Motor neuron (in vitro differentiated cells): ENCODE measurements at regions not wholly inside any gene's neighbourhood (a gene's known extent, or its start where the extent isn't known, plus 50 kb on each side); places are given as distances from the start of the nearest gene placed in this dataset.
A peak's percentile ranks its signal among the peaks of the same experiment; 100 is the strongest.

ENCODE experiments used
- ATAC-seq, 8 experiments: fragments of 200-7000 bp; cut with Tn5 transposase; replicated peaks in 6 of 8; 2 replicates each; pipeline ENCODE4 v1.8.0; 2021; ENCODE audit warnings: mild to moderate bottlenecking in 8 of 8, moderate library complexity in 8 of 8
- H3K27ac ChIP-seq, 2 donors: fragments of 250-450 bp; sonication (Bioruptor Pico); 2 replicates each; pipeline ENCODE4 v1.9.0; 2021; ENCODE audit warnings: antibody characterized with exemption in 2 of 2, mild to moderate bottlenecking in 2 of 2, moderate library complexity in 1 of 2
- H3K4me1 ChIP-seq, 2 donors: fragments of 250-450 bp; sonication (Bioruptor Pico); replicated peaks in 1 of 2; 2 replicates each; pipeline ENCODE4 v1.6.1; 2021; ENCODE audit warnings: antibody characterized with exemption in 2 of 2, mild to moderate bottlenecking in 2 of 2, moderate library complexity in 1 of 2
- H3K4me3 ChIP-seq, 5 donors: fragments of 250-450 bp; sonication (Bioruptor Pico); 2 replicates each; pipeline ENCODE4 v1.9.0; 2021; ENCODE audit warnings: antibody characterized with exemption in 5 of 5, mild to moderate bottlenecking in 5 of 5, moderate library complexity in 4 of 5
- WGBS, 10 experiments: fragments of 450-650 bp; shearing (Covaris generic); methylation state at CpG; one replicate each; pipeline ENCODE4 v1.0.0; 2022; 5-methylcytosine and 5-hydroxymethylcytosine counted together
- in situ Hi-C, 9 experiments: fragments of 400-800 bp; cut with MboI; loops; one replicate each; pipeline ENCODE4 v1.15.0; 2021; ENCODE audit warnings: low sequenced_read_pairs in 9 of 9, low pct_unique_long_range_greater_than_20kb in 2 of 9; ENCODE audit not compliant: unreplicated experiment in 9 of 9

DNA sequence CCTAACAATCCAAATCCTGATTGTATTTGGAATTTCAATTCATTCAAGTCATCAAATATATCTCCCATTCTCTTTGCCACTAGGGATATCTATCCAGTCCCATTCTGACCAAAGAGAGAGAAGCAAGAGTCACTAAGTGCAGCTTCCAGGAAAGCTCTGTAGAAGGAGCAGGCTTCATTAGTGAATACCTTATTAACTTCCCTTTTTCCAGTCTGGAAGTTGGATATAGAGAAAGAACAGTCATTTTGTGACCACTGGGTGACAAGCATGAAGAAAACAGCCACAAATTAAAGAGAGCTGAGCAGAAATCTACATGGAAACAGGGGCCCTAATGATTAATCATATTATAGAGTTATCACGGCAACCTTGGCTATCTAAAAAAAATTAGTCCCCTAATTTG, 190.7 kb upstream of the ADO start:
- Histone ChIP-seq H3K4me1 (peaks cover 3 to 4% of the 10 kb centered on the region in 2 donors), H3K27ac (no peak overlapping the region), H3K4me3 (no peak overlapping the region)
- 67 to 100% (median 100%) methylated on average over 1 of the region's 1 CpG; no CpG with 5 or more reads in 4 of the 10 experiments for WGBS, 10 experiments
- ATAC-seq, result no peak
- in situ Hi-C loops, result loop anchor here in 4 of 9 experiments (25.0 kb wide), 2 partner anchors 198 to 473 kb away; partner anchors contain the start of genes ADO (in 3 of the 4) and EGR2 (in 3 of the 4)

DNA sequence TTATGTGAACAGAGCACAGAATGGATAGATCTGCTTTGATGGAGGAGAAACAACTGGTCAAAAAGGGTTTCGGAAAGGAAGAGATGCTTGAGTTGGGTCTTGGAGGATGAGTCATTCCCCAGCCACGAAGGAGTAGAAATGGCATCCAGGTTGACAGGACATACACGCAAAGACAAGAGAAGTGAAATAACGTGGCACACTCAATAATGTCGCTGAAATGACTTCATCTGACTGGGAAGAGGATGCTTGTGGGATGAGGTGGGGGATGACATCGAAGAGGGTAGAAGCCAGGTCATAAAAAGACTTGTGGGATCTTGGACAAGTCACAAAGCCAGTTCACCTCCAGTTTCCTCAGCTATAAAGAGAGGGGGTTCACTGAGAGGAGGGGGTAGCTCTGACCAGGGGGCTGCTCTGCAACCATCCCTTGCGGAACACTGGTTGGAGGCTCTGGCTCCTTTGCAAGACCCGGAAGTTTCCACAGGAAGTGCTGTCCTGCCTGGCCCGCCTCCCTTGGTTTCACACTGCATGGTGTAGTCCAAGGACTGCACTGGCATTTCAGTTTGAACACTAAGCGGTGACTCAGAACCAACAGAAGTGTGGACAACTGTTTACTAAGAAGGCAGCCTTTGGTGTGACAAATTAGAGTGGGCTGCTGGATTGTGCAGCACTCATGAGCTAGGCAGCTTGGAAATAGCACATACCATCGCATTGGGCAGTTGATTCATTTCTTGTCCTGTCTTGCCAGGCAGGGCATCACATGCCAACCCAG, 189.9 kb upstream of the ADO start:
- Histone ChIP-seq H3K27ac (no peak overlapping the region), H3K4me3 (no peak overlapping the region), H3K4me1 (peaks cover 6 to 7% of the 10 kb centered on the region in 2 donors)
- ATAC-seq, result peak in 3 of 8 experiments; percentile 42 to 84 (median 43)
- in situ Hi-C loops, result loop anchor here in 4 of 9 experiments (25.0 kb wide), 2 partner anchors 198 to 473 kb away; partner anchors contain the start of genes ADO (in 3 of the 4) and EGR2 (in 3 of the 4)
- 20 to 100% (median 83%) methylated on average over 1 to 8 of the region's 11 CpGs; no CpG with 5 or more reads in 1 of the 10 experiments for WGBS, 10 experiments

DNA sequence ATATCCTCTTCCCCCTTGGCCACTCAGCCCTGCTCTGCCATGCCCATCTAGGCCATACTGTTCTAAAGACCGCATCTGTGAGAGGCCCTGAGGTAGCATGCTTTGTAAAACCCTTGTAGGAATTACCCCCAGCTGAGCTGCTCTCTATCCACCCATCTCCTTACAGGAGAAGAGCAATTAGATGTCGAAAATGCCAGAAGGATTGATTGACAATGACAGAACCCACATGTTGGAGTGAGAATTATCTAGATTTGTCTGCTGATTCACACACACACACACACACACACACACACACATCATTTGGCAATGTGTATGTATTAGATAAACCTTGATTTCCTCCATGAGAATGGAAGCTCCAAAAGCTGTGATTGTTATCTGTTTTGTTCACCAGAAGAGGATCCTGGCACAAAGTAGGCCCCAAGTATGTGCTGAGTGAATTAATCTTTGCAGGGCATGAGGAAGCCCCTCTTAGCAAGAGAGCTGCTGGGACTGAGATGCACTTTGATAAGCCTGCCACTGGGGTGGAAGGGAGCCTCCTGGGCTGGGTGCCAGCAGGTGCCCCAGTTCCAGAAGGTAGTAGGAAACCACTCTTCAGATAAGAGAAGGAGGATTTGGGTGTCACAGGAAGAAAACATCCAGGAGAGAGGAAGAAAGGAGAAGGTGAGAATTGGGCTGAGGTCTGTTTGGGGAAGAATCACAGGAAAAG, 187.5 kb upstream of the ADO start:
- 50 to 100% (median 63%) methylated on average over 1 of the region's 2 CpGs; no CpG with 5 or more reads in 4 of the 10 experiments for WGBS, 10 experiments
- no peak overlapping the region for H3K27ac ChIP-seq
- no peak overlapping the region for H3K4me3 ChIP-seq
- ATAC-seq, result no peak
- in situ Hi-C loops, result loop anchor here in 4 of 9 experiments (25.0 kb wide), 2 partner anchors 195 to 470 kb away; partner anchors contain the start of genes ADO (in 3 of the 4) and EGR2 (in 3 of the 4)
- peaks cover 6 to 7% of the 10 kb centered on the region in 2 donors for H3K4me1 ChIP-seq

DNA sequence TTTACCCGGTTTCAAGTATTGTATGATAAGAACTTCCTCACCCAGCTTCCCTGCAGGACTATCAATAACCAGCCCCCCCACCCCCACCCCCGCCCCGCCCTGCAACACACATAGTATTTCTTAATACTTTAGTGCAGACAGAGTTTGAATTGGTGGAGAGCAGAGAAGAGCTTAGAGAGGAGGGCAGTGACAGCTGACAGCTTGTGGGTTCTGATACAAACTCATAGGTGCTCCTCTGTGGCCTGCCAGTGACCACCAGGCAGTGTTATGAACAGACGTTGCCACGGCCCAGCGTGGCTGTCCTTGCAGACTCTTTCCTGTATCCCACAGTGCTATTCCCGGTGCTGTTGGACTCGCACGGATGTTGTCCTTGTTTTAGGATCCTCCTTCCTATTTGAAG, 186.9 kb upstream of the ADO start:
- in situ Hi-C loops, result loop anchor here in 4 of 9 experiments (25.0 kb wide), 2 partner anchors 195 to 470 kb away; partner anchors contain the start of genes ADO (in 3 of the 4) and EGR2 (in 3 of the 4)
- ATAC-seq, result no peak
- Histone ChIP-seq H3K4me3 (no peak overlapping the region), H3K27ac (no peak overlapping the region), H3K4me1 (peaks cover 6 to 7% of the 10 kb centered on the region in 2 donors)
- 72 to 100% (median 90%) methylated on average over 1 to 6 of the region's 9 CpGs; no CpG with 5 or more reads in 4 of the 10 experiments for WGBS, 10 experiments

DNA sequence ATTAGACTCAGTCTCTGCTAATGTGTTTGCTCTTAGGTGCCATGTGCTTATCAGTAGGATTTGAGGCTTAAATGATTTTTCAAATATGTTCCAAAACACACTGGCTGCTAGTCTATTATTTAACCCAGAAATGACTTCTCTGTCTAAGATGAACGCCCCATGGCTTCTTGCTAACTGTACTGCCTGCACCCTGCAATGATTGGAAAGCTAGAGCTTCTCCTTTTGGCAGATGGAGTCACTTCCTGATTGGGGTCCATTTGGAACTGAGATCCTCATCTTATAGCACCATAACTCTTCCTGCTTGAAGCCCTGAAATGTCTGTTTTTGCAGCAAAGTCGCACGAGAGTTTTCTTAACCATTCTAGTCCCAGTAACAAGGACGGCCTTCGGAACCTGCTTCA, 186.5 kb upstream of the ADO start:
- in situ Hi-C loops, result loop anchor here in 4 of 9 experiments (25.0 kb wide), 2 partner anchors 194 to 469 kb away; partner anchors contain the start of genes ADO (in 3 of the 4) and EGR2 (in 3 of the 4)
- Histone ChIP-seq H3K4me1 (peaks cover 6 to 7% of the 10 kb centered on the region in 2 donors), H3K4me3 (no peak overlapping the region), H3K27ac (no peak overlapping the region)
- 66 to 100% (median 93%) methylated on average over 1 to 5 of the region's 5 CpGs for WGBS, 10 experiments
- no peak for ATAC-seq

DNA sequence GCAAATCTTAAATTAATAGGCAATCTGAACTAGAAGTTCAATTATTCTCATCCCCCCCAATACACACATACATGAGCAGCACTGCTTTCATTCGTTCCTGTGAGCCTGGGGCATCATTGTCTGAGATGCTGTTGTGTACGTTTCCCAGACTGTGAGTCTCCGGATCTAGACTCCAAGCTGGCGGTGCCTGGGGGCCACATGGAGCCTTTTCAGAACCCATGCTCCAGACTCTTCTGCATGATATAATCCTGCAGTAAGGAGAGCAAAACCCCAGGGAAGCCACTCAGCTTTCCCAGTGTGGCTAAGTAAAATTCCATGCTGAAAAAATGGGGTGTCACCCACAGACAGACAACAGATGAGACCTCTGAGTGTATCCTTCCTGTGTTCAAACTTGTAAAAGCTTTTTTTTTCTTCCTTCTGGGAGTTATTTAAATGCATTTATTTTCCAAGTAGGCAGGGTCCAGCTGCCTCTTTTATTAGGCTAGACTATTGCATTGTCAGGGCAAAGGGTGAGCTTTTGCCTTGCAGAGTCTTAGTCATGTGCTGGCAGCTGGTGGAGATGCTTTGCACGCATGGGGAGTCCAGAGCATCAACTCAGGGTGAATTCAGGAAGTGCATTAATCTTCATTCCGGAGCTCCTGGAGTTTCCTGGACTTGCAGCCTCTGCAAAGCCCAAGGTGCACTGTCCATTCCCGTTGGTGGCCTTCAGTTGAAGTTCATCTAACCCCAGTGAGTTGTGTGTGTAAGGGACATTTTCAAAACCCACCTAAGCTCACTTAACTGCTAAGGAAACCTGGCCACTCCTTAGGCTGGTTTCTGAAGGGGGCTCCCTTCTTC, 185.7 kb upstream of the ADO start:
- in situ Hi-C loops, result loop anchor here in 4 of 9 experiments (25.0 kb wide), 2 partner anchors 194 to 469 kb away; partner anchors contain the start of genes ADO (in 3 of the 4) and EGR2 (in 3 of the 4)
- 0 to 100% (median 28%) methylated on average over 1 to 6 of the region's 7 CpGs; no CpG with 5 or more reads in 2 of the 10 experiments for WGBS, 10 experiments
- Histone ChIP-seq H3K27ac (no peak overlapping the region), H3K4me1 (peaks cover 6 to 7% of the 10 kb centered on the region in 2 donors), H3K4me3 (no peak overlapping the region)
- ATAC-seq, result peak; percentile 45 to 99 (median 92)

DNA sequence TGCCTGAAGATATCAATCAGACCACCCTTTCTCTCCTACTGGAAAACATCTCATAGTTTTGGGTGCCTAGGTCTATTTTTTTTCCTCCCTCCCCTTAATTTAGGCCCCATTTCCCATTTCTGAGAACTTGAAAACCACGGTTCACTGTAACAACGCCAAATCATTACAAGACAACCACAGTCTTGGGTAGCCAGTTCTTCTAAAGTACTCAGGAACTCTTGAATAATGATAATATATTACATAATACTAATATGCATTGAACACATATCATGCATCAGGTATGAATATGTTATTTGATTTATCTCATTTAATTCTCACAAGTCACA, 185.1 kb upstream of the ADO start:
- 30 to 100% (median 71%) methylated on average over 1 to 2 of the region's 2 CpGs; no CpG with 5 or more reads in 6 of the 10 experiments for WGBS, 10 experiments
- in situ Hi-C loops, result loop anchor here in 4 of 9 experiments (25.0 kb wide), 2 partner anchors 193 to 468 kb away; partner anchors contain the start of genes ADO (in 3 of the 4) and EGR2 (in 3 of the 4)
- peaks cover 6 to 7% of the 10 kb centered on the region in 2 donors for H3K4me1 ChIP-seq
- no peak overlapping the region for H3K27ac ChIP-seq
- ATAC-seq, result no peak
- H3K4me3 ChIP-seq, result no peak overlapping the region

DNA sequence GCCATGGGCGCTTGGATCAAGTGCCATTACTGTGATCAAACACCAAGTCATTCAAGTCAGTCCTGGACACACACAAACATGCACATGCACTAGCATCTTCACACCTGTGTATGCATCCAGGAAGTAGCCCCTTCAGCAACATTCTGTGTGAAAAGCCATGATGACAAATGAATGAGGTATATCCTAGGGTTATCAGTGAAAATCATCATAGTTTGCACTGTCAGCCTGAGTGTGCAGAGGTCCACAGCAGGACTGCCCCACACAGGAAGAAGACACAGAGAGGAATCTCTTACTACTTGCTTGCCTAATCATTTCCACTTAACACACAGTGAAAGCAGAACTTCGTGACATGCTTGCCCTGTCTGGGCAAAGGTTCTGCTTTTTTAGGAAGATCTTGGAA, 184.0 kb upstream of the ADO start:
- in situ Hi-C loops, result loop anchor here in 4 of 9 experiments (25.0 kb wide), 2 partner anchors 192 to 467 kb away; partner anchors contain the start of genes ADO (in 3 of the 4) and EGR2 (in 3 of the 4)
- no peak overlapping the region for H3K4me3 ChIP-seq
- no peak overlapping the region for H3K27ac ChIP-seq
- no peak for ATAC-seq
- 50 to 100% (median 78%) methylated on average over 1 to 2 of the region's 2 CpGs; no CpG with 5 or more reads in 2 of the 10 experiments for WGBS, 10 experiments
- peaks cover 6 to 7% of the 10 kb centered on the region in 2 donors for H3K4me1 ChIP-seq

DNA sequence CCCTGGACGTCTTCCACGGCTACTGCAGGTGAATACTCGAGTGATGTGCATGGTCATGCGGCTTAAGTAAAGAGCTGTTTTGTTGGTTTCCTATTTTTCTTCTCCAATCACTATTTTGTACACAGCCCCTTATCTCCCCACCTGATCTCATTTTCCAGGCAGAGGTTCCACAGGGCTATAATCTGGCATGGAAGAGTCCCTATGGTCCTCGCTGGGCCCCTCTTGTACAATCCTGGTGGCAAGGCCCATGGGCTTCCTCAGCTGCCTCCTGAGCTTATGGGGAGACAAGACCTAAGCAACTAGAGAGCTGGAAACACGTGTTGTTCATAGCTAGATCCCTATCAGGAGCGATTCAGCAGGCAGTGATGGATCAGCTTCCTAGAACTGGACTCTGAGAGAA, 181.3 kb upstream of the ADO start:
- no peak overlapping the region for H3K4me3 ChIP-seq

DNA sequence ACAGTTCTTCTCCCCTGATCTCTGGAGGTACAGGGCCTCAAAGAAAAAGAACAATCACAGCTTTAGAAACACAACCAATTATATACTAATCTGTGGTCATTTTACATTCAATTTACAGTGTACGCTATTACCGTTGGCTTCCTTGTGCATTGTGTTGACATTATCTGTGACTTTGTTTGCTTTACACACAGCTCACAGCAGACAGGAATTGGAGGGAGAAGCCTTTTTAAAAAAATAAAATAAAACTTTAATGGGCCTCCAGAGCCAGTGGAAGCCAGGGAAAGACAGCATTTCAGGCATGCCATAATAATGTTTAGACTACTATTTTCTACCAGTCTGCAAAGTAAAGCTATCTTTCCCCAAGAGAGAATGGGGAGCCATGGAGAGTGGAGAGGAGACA, 179.0 kb upstream of the ADO start:
- peak in 1 of 8 experiments; percentile 50 for ATAC-seq
- WGBS, 10 experiments, result 67 to 100% (median 75%) methylated on average over 2 of the region's 2 CpGs; no CpG with 5 or more reads in 5 of the 10 experiments
- Histone ChIP-seq H3K4me3 (no peak overlapping the region), H3K4me1 (peaks cover 11 to 17% of the 10 kb centered on the region in 2 donors), H3K27ac (no peak overlapping the region)
- in situ Hi-C loops, result no loop called here

More for the DNA sequence above, 181.3 kb upstream of the ADO start:
- in situ Hi-C loops, result loop anchor here in 4 of 9 experiments (25.0 kb wide), 2 partner anchors 189 to 464 kb away; partner anchors contain the start of genes ADO (in 3 of the 4) and EGR2 (in 3 of the 4)
- Histone ChIP-seq H3K4me1 (peaks cover 18 to 23% of the 10 kb centered on the region in 2 donors), H3K27ac (no peak overlapping the region)
- no peak for ATAC-seq
- WGBS, 10 experiments, result 73 to 100% (median 88%) methylated on average over 1 to 7 of the region's 7 CpGs; no CpG with 5 or more reads in 2 of the 10 experiments

DNA sequence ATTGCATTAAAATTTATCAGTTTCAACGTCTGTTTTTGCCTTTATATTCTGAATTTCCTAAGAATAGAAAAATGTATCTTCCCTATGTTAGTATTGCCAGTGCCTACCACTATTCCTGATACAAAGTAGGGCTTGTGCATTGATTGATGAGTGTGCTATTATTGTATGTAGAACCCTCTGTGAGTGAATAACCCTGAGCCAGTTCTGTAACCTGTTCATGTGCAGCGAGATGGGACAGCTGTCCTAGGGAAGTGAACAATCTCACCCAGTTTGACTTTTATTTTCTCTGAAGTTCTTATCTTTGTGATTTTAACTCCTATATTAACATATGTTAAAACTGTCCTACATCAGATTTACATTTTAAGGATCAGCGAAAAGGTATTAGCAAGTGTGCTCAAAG, 178.4 kb upstream of the ADO start:
- Histone ChIP-seq H3K4me1 (peaks cover 11 to 17% of the 10 kb centered on the region in 2 donors), H3K4me3 (no peak overlapping the region), H3K27ac (no peak overlapping the region)
- in situ Hi-C loops, result no loop called here
- WGBS, 10 experiments, result 0 to 40% (median 17%) methylated on average over 1 to 3 of the region's 3 CpGs; no CpG with 5 or more reads in 1 of the 10 experiments
- ATAC-seq, result peak in 5 of 8 experiments; percentile 39 to 61 (median 53)

DNA sequence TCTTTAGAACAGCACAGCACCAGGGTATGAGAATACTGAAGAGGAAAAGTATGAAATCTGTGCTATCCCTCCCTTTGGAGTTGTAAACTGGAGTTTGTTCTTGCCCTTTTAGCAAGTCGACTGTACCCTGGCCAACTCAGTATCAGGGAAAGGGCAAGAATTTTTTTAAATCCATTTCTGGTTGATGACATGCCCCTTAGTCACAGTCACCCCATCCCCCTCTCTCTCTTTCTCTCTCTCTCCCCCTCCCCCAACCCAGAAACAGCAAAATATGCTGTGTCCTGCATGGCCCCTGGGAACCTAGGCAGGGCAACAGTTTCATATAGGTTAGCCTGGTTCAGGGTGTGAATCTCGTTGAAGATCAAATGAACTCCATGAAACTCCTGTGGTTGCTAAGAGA, 177.7 kb upstream of the ADO start:
- ATAC-seq, result peak in 5 of 8 experiments; percentile 4 to 43 (median 23)
- Histone ChIP-seq H3K4me1 (peaks cover 11 to 17% of the 10 kb centered on the region in 2 donors), H3K27ac (no peak overlapping the region), H3K4me3 (no peak overlapping the region)
- in situ Hi-C loops, result no loop called here
- WGBS, 10 experiments, result 0 to 29% (median 0%) methylated on average over 1 of the region's 2 CpGs; no CpG with 5 or more reads in 4 of the 10 experiments
